Activated T-cell treated with anti-CD3 and anti-CD28 coated beads, Interleukin-2, amount 50 U/mL, for 72 hours (primary cell): ENCODE measurements at regions not wholly inside any gene's neighbourhood (a gene's known extent, or its start where the extent isn't known, plus 50 kb on each side); places are given as distances from the start of the nearest gene placed in this dataset.

Experiments used
- ATAC-seq, 2 donors: fragments of 150-1000 bp; cut with Tn5 transposase; replicated peaks in 1 of 2; 2 replicates each; pipeline ENCODE4 v1.10.0; 2021; ENCODE audit warnings: moderate library complexity in 2 of 2, mild to moderate bottlenecking in 1 of 2
- DNase-seq, 2 donors: peaks; one replicate each; pipeline ENCODE4 v3.0.0; 2021 to 2022; ENCODE audit warnings: mixed read lengths in 1 of 2
- H3K27ac Mint-ChIP-seq: one replicate; pipeline ENCODE4 v1.8.0; 2022; ENCODE audit warnings: mild to moderate bottlenecking, moderate library complexity, mixed read lengths
- H3K27me3 Mint-ChIP-seq: one replicate; pipeline ENCODE4 v1.8.0; 2022; ENCODE audit warnings: low read depth, mixed read lengths
- H3K36me3 Mint-ChIP-seq, 2 donors: one replicate each; pipeline ENCODE4 v1.8.0; 2022; ENCODE audit warnings: mixed read lengths in 2 of 2, mild to moderate bottlenecking in 1 of 2; ENCODE audit not compliant: insufficient read depth in 2 of 2
- H3K4me1 Mint-ChIP-seq: one replicate; pipeline ENCODE4 v1.8.0; 2022; ENCODE audit warnings: low read depth, mixed read lengths
- H3K4me3 Mint-ChIP-seq, 2 donors: one replicate each; pipeline ENCODE4 v1.8.0; 2022; ENCODE audit warnings: mild to moderate bottlenecking in 2 of 2, mixed read lengths in 2 of 2, moderate library complexity in 2 of 2
- H3K9me3 Mint-ChIP-seq, 2 donors: one replicate each; pipeline ENCODE4 v1.8.0; 2022; ENCODE audit warnings: mixed read lengths in 2 of 2

DNA sequence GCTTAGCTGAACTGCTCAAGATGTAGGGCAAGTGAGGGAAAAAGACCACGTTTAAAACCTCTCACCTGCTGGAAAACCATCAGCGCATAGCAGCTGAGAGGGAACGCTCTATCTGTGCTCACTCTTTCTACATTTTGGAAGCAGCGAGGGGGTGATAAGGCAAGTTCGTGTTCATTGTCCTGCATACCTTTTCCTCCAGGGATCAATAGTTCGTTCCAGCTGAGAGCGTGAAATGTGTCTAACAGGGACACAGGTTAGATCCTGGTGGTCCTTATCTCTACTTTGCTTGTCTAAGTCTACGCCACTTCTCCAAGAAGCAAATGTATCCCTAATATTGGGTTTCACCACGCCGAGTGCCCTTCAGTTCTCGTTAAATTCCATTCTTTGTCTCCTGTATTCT, 183.5 kb upstream of the ZFHX3 start:
- peaks cover 2 to 4% of the 10 kb centered on the region in 2 donors for H3K9me3 Mint-ChIP-seq
- no peak overlapping the region for H3K4me3 Mint-ChIP-seq

DNA sequence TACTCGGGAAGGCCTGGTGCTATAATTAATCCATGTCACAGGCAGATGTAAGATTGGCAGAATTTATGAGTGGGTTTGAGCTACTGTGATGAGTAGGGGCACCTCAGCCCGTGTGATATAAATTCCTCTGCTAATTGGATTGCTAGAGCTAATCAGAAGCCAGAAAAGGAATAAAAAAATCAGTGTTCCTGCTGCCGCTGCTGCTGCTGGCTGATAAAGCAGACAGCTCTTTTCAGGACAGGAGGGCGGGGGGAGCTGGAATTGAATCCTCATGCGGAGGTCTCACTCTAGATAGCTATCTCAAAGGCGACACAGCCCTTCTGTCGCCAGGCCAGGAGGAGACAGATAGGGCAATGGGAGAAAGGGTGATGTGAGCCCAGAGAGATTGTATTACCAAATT, 182.7 kb upstream of the ZFHX3 start:
- Mint-ChIP-seq H3K27me3 (no peaks in the 10 kb centered on the region), H3K4me3 (no peak overlapping the region), H3K36me3 (no peaks in the 10 kb centered on the region), H3K4me1 (no peaks in the 10 kb centered on the region), H3K9me3 (peaks cover 2 to 4% of the 10 kb centered on the region in 2 donors), H3K27ac (no peak overlapping the region)
- no peak for ATAC-seq
- no peak for DNase-seq

More for the DNA sequence above, 183.5 kb upstream of the ZFHX3 start:
- no peaks in the 10 kb centered on the region for H3K27me3 Mint-ChIP-seq
- H3K4me1 Mint-ChIP-seq = no peaks in the 10 kb centered on the region
- ATAC-seq (no peak), DNase-seq (no peak)
- no peak overlapping the region for H3K27ac Mint-ChIP-seq
- H3K36me3 Mint-ChIP-seq = no peaks in the 10 kb centered on the region

DNA sequence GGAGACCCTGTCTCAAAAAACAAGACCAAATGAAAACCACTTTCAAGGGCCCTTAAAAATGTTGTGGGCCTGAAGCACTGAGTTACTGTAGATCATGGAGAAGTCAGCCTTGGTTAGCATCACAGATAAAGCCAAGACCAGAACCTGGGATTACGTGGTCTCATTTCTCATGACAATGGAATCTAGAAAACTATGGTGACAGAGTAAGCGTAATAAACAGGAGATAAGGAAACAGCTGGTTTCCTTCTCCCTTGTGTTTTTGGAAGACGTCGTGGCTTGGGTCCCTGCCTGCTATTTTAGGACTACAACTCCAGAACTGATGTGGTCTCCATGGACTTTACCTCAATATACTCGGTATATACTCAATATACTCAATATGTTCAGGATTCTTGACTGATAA, 180.7 kb upstream of the ZFHX3 start:
- Mint-ChIP-seq H3K27ac (no peak overlapping the region), H3K9me3 (peaks cover 2 to 4% of the 10 kb centered on the region in 2 donors), H3K4me1 (no peaks in the 10 kb centered on the region), H3K36me3 (no peaks in the 10 kb centered on the region), H3K27me3 (no peaks in the 10 kb centered on the region), H3K4me3 (no peak overlapping the region)
- ATAC-seq (no peak), DNase-seq (no peak)

DNA sequence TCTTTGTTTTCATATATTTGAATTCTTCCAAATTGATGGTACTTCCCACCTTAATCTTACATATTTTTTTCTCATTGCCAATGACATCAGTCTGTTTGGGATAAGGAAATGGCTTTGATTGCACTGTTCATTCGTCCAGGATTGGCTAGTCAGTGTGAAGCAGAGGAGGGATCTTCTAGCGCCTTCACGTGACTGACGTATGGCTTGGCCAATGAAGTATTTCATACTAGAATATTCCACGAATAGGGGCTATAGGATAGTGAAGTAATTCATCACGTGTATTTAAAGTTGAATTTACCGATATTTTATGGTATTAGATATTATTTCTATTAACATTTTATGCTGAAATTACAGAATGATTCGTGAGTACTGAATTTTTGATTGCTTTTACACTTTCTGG, 178.7 kb upstream of the ZFHX3 start:
- Mint-ChIP-seq H3K4me3 (no peak overlapping the region), H3K4me1 (no peaks in the 10 kb centered on the region), H3K36me3 (no peaks in the 10 kb centered on the region), H3K9me3 (peaks cover 2% of the 10 kb centered on the region in 2 donors), H3K27ac (no peak overlapping the region), H3K27me3 (no peaks in the 10 kb centered on the region)
- DNase-seq = no peak
- no peak for ATAC-seq

DNA sequence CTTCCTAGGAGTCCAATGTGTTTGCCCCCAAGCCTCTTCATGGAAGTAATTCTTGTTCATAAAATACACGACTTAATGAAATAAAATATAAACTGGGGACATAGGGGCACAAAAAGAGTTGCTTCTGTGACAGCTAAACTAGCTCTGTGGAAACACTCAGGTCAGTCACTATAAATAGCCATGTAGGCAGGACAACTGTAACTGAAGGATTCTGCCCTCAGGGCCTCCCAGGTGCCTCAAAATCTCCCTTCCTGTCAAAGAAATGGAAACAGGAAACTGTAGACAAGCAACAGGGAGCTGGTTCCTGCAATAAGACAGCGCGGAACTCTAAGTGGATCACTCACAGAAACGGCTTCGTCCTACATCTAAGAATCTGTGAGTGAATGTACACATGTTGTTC, 178.1 kb upstream of the ZFHX3 start:
- no peak overlapping the region for H3K27ac Mint-ChIP-seq
- H3K27me3 Mint-ChIP-seq = no peaks in the 10 kb centered on the region
- DNase-seq (no peak), ATAC-seq (no peak)
- peaks cover 2% of the 10 kb centered on the region in 2 donors for H3K9me3 Mint-ChIP-seq
- H3K4me3 Mint-ChIP-seq = no peak overlapping the region
- no peaks in the 10 kb centered on the region for H3K4me1 Mint-ChIP-seq
- H3K36me3 Mint-ChIP-seq = no peaks in the 10 kb centered on the region

DNA sequence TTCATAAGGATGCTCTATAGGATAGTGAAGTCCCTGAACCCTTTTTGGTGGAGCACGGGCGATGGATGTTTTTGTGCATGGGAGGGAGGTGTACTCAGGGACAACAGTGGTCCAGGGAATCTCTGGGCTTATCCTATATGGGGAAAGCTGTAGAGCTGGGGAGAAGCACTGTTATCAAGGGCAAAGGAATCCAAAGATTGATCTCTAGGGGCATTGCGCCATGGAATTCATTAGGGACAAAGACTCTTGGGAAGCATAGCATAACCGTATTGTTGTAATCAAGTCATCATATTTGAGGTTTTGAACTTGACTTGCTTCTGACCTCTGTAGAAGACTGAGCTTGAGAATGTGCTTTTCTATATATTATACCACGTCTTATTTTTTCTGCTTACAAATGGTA, 172.9 kb upstream of the ZFHX3 start:
- peaks cover 0 to 2% of the 10 kb centered on the region in 2 donors for H3K9me3 Mint-ChIP-seq
- no peaks in the 10 kb centered on the region for H3K36me3 Mint-ChIP-seq
- no peak overlapping the region for H3K27ac Mint-ChIP-seq
- no peaks in the 10 kb centered on the region for H3K27me3 Mint-ChIP-seq
- no peak overlapping the region for H3K4me3 Mint-ChIP-seq
- ATAC-seq (no peak), DNase-seq (no peak)
- H3K4me1 Mint-ChIP-seq = no peaks in the 10 kb centered on the region

DNA sequence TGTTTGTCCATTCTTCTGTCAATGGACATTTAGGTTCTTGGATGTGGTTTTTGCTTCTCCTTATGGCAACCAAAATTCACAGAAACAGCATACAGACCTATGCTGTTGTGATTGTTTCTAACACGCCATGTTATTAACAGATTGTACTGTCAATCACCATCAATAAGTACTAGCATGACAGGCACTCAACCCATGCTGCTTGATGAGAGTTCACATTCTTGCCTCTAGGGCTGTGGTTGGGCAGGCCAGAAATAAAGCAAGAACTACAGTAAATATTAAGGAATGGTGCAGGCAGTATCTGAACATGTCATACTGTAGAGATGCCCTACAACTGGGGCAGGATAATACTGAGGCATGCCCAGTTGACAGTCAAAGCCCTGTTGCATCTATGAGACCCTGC, 171.2 kb upstream of the ZFHX3 start:
- no peaks in the 10 kb centered on the region for H3K4me1 Mint-ChIP-seq
- ATAC-seq = no peak
- DNase-seq = no peak
- H3K27ac Mint-ChIP-seq = no peak overlapping the region
- no peaks in the 10 kb centered on the region for H3K27me3 Mint-ChIP-seq
- peaks cover 0 to 2% of the 10 kb centered on the region in 2 donors for H3K9me3 Mint-ChIP-seq
- H3K4me3 Mint-ChIP-seq = no peak overlapping the region
- H3K36me3 Mint-ChIP-seq = no peaks in the 10 kb centered on the region

DNA sequence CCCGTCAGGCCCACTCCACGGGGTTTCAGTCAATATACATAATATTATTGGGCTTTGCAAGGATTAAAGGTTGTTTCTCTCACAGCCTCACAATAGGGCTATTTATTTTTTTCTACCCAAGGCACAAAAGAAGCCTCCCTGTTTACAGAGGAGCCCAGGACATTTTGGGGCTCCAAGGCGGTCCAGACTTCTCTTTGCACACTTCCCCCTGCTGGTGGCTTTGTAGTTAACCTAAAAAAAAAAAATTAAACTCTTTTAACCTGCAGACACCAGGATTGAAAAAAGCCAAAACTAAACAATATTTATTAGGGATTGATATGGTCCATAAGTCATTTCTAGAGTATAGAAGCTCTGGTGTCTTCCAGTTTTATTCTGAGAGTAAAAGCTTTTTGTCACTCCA, 169.7 kb upstream of the ZFHX3 start:
- Mint-ChIP-seq H3K27me3 (no peaks in the 10 kb centered on the region), H3K27ac (no peak overlapping the region), H3K4me1 (no peaks in the 10 kb centered on the region), H3K36me3 (no peaks in the 10 kb centered on the region), H3K9me3 (peaks cover 0 to 2% of the 10 kb centered on the region in 2 donors), H3K4me3 (no peak overlapping the region)
- no peak for ATAC-seq
- DNase-seq = no peak

DNA sequence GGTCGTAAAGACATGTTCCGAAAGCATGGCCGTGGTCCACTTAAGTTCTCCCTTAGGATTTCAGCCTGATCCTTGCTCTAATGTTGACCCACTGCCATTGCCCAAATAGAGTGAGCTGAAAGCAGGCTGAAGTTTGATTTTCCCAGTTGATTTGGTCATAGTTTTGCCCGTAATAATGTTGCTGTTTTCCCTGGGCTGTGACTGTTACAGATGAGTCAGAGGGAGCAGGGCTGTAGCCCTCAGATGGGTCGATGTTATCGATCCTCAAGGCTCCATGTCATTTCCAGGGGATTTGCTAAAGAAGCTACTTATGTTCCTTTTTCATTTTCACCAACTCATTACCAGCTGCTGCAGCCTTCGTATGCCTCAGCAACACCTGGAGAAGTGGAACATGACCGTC, 169.0 kb upstream of the ZFHX3 start:
- H3K4me3 Mint-ChIP-seq = no peak overlapping the region
- H3K36me3 Mint-ChIP-seq = no peaks in the 10 kb centered on the region
- no peaks in the 10 kb centered on the region for H3K27me3 Mint-ChIP-seq
- H3K27ac Mint-ChIP-seq = no peak overlapping the region
- H3K9me3 Mint-ChIP-seq = peaks cover 0 to 2% of the 10 kb centered on the region in 2 donors
- H3K4me1 Mint-ChIP-seq = no peaks in the 10 kb centered on the region
- DNase-seq = no peak
- ATAC-seq = no peak

DNA sequence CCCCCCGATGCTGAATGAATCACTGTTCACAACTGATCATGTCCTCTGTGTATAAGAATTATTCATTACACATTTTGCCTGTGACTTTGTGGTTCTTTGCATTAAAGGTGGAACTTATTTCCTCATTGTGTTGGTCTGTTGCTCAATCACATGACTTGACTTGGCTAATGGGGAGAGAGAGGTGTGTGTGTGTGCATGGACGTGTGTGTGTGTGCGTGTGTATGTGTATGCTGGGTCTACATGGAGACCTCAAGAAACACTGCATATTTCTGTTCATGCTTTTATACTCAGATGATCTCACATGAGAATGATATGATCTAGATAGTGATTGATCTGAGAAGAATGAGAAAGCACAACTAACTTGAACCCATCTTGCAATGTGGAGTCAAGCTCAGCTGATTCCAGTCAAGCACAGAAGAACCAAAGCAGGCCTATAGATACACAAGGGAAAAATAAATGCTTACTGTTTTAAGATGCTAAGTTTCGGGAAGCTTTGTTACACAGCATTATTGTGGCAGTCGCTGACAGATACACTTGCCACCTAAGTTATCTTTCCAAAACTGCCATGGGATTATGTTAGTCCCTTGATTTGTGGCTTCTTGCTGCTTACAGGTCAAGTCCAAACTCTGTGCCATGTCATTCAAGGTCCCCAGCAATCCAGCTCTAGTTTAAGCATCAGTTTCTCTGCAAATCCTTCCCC, 167.9 kb upstream of the ZFHX3 start:
- no peak overlapping the region for H3K27ac Mint-ChIP-seq
- no peaks in the 10 kb centered on the region for H3K4me1 Mint-ChIP-seq
- DNase-seq (no peak), ATAC-seq (no peak)
- no peaks in the 10 kb centered on the region for H3K36me3 Mint-ChIP-seq
- H3K9me3 Mint-ChIP-seq = peaks cover 0 to 2% of the 10 kb centered on the region in 2 donors
- no peak overlapping the region for H3K4me3 Mint-ChIP-seq
- H3K27me3 Mint-ChIP-seq = no peaks in the 10 kb centered on the region

DNA sequence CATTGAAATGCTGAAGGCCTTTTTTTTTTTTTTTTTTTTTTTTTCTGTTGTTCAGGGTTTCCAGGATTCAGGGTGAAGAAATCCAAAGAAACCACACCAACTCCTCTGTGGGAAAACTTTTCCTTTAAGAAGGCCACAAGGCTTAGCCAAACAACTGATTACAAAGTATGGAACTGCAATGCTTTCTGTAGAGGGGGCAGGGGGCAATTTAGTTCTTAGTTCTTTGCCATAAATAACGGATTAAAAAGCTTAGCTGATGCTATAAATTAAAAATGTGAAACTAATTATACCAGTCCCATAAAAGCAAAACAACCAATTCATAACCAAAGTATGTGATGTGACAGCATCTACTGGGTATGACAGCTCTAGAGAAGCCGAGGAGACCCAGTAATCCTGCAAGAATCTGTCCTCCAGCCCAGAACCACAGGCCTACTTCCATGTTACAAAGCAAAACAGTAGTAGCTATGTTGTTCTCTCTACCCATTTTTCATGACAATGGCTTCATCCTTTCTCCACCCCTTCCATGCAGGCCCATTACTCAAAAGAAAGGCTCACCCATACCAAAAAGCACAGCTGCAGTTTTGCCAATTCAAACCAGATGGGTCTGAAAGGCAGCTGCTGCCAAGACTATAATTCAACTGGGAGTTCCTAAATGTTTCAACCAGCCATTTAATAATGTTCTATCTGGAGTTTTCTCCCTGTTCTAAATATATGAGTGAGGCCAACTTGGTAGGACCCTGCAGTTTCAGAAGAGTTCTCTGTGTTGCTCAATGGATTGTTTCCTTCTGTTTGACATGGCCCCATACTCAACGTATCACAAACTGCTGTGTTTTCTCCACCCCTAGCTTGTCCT, 167.1 kb upstream of the ZFHX3 start:
- H3K4me1 Mint-ChIP-seq = no peaks in the 10 kb centered on the region
- DNase-seq = no peak
- H3K4me3 Mint-ChIP-seq = no peak overlapping the region
- no peak for ATAC-seq
- peaks cover 0 to 2% of the 10 kb centered on the region in 2 donors for H3K9me3 Mint-ChIP-seq
- no peak overlapping the region for H3K27ac Mint-ChIP-seq
- H3K27me3 Mint-ChIP-seq = no peaks in the 10 kb centered on the region
- no peaks in the 10 kb centered on the region for H3K36me3 Mint-ChIP-seq

DNA sequence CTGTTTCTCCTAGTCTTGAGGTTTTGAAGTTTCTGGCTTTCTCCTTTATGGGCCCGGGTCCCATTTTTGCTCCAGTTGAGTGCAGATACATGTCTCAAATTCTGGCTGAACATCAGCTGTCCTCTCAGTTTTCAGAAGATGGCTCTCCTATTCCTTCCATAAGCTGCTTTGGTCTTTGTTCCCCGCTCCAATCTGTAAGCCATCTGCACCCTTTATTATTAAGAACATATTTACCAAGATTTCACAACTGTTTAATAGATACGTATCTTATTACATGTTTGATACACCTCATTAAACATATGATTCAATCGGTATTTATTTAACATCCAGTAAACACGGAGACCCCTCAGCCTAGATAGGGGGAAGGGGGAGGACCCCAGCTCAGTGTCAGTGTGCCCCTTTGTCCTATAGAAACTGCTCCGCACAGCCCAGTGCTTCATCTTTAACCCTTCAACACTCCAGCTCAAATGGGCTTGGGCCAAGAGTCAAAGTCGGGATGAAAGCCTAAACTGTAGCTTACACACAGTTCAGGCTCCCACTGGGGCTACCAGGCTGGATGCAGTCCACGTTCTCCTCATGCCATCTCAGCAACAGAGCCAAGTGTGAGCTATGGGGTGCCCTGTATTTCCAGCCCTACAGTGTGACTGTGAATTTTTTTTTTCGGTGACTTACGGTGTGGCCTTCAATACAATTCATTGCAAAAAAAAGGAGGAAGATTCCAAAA, 166.0 kb upstream of the ZFHX3 start:
- H3K4me1 Mint-ChIP-seq = no peaks in the 10 kb centered on the region
- no peak overlapping the region for H3K4me3 Mint-ChIP-seq
- H3K27ac Mint-ChIP-seq = no peak overlapping the region
- no peak for ATAC-seq
- no peaks in the 10 kb centered on the region for H3K36me3 Mint-ChIP-seq
- H3K27me3 Mint-ChIP-seq = no peaks in the 10 kb centered on the region
- DNase-seq = no peak
- H3K9me3 Mint-ChIP-seq = peaks cover 0 to 2% of the 10 kb centered on the region in 2 donors

DNA sequence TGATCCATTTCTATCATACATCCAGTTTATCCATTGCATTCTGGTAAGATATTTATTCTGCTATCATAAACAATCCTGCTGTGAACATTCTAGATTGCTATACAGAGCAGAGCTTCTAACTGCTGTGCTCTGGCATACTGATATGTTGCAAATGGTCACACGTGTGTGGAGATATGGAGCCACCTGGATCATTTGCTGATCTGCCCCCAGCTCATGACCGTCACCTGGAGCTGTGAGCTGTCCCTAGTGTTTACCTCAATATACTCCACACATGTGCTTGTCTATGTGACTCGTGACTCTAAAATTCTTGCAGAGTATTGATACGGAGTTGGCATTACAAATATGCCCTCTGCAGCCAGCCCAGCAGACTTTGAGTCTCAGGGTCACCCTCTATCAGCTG, 164.5 kb upstream of the ZFHX3 start:
- Mint-ChIP-seq H3K4me1 (no peaks in the 10 kb centered on the region), H3K9me3 (peaks cover 0 to 2% of the 10 kb centered on the region in 2 donors), H3K27me3 (no peaks in the 10 kb centered on the region), H3K27ac (no peak overlapping the region), H3K4me3 (no peak overlapping the region), H3K36me3 (no peaks in the 10 kb centered on the region)
- ATAC-seq = no peak
- no peak for DNase-seq
